ENCODE measurements at regions not wholly inside any gene's neighbourhood (a gene's known extent, or its start where the extent isn't known, plus 50 kb on each side); places are given as distances from the start of the nearest gene placed in this dataset.

- TF ChIP-seq CTCF (optimal IDR thresholded peaks at IDR 0.05 in 1 of 3, IDR thresholded peaks at IDR 0.05 in 1 of 3, conservative IDR thresholded peaks at IDR 0.05 in 1 of 3; ENCODE audit: extremely low read depth in 1 of 3, insufficient read depth in 2 of 3, low read length in 3 of 3) (no peak), EZH2 (IDR thresholded peaks at IDR 0.05; ENCODE audit: low read length) (no peak)
Observed at GRCh38 chr10:125489731-125490130, 193.2 kb downstream of the TEX36 start.

Data from keratinocyte (primary cell).